ENCODE measurements at regions not wholly inside any gene's neighbourhood (a gene's known extent, or its start where the extent isn't known, plus 50 kb on each side); places are given as distances from the start of the nearest gene placed in this dataset.
"Not testable (repeated sequence)": the region's sequence is repeated elsewhere in the genome, so short reads cannot be mapped to it uniquely, and the experiment has no call there.

DNA sequence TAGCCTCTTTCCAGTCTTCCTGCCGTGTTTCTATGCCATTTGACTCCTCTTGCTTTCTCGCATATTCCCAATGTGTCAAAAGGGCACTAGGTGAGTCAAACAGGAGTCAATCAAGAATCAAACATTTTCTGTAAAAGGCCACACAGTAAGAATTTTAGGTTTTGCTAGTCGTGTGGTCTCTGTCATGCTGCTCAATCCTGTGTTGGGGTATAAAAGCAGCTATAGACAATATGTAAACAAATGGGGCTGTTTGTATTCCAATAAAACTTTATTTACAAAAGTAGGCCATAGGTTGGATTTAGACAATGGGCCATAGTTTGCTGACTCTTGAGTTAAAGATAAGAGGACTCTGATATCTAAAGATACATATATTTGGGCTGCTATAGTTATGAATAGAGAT is 235.4 kb upstream of the BTBD3 start:
- DNase-seq (ENCODE audit: low read depth), result no peak

DNA sequence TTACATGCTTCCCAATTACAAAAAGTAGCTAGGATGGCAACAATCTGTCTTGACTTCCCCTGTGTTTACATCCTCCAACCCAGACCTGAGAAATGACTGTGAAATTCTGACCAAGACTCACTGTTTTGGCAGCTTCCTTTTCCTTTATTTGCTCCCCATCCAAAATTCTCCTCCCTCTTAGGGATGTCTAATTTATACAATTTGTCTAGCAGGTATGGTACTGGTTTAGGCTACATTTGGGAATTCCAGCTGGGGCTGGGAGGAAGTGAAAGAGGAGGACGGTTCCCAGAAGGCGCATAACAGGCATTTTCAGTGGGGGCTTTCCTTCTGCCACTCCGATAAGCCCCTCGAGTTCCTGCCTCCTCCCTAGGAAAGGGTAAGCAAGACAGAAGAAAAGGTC is 231.5 kb upstream of the BTBD3 start:
- DNase-seq (ENCODE audit: low read depth), result no peak

DNA sequence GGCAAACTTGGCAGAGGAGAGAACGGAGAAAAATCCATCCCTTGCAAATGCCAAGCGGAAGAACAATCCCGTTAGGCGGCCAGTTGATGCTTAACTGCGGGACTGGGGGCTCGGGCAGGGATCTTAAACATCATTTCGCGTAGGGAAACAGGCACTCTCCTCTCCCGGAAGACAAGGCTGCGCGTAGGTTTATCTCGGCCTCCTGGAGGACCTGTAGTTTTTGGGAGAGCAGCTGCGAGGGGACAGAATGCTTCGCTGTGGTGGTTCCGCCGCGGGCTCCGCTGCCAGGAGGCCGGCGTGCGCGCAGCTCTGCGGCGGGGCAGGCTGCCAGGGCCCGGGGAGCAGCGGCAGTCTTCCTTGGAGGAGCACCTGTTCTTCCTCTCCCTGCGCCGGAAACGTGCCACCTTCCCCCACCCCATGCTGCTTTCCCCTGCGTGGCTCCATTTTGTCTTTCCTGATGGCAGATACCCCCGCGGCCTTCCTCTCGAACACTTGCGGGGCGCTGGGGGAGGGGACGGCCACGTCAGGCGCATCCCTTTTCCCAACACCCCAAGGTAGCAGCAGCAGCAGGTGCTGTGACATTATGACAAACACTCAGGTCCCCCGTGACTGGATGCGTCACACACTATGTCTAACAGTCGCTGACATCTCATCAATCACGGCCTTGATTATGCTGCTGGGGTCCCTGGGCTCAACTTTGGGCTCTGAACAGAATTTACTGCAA is 230.7 kb upstream of the BTBD3 start:
- DNase-seq (ENCODE audit: low read depth), result no peak

DNA sequence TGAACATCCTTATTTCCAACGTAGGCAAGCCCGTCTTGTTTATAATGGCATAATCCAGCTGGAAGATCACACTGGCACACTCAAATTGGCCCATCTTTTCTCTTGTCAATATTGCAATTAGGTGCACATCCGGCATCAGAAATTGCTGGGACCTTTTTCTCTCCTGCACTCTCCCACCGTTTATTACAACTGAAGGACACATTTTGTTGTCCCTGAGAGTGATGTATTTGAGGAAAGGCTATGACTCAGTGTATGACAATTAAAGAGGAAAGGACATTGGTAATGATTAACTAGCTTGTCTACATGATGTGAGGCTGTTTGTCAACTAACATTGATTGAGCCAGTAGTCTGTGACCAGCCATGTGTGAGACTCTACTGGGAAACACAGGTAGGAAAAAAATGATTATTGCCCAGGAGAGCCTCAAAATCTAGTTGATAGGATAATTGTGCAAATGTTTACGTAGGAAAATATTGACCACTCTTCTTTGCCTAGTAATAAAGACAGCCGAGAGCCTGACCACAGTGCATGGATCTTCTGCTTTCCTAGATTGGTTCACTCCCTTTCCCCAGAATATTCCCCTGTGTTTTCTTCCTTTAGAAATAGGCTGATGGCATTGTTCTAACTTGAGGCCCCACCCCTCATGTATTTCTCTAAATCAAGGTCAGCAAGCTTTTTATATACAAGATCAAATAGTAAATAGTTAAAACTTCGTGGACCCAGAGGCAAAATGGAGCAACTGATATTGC is 230.0 kb upstream of the BTBD3 start:
- DNase-seq (ENCODE audit: low read depth), result no peak

DNA sequence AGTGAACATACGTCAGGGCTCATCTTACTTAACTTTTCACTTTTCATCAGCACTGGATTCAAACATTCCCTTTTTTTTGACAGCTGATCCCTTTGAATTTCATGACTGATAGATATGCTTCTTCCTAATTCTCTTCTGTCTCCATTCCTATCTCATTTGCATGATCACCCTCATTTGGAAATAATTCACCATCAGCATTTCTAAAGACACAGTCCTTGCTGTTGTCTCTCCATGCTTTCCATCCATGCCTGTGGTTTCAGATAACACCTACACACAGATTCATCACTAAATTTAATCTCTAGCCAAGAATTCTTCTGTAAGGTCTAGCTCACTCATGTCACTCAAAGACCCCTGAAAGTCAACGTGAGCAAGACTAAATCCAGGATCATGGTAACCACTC is 228.4 kb upstream of the BTBD3 start:
- no peak for DNase-seq (ENCODE audit: low read depth)

DNA sequence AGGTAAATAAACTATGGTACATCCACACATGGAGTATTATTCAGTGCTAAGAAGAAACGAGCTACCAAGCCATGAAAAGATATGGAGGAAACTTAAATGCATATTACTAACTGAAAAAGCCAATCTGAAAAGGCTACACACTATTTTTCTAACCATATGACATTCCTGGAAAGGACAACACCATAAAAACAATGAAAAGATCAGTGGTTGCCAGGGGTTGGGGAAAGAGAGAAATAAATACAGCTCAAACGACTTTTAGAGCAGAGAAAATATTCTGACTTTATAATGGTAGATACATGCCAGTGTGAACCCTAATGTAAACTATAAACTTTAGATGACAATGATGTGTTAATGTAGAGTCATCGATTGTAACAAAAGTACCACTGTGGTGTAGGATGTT is 225.9 kb upstream of the BTBD3 start:
- no peak for DNase-seq (ENCODE audit: low read depth)

DNA sequence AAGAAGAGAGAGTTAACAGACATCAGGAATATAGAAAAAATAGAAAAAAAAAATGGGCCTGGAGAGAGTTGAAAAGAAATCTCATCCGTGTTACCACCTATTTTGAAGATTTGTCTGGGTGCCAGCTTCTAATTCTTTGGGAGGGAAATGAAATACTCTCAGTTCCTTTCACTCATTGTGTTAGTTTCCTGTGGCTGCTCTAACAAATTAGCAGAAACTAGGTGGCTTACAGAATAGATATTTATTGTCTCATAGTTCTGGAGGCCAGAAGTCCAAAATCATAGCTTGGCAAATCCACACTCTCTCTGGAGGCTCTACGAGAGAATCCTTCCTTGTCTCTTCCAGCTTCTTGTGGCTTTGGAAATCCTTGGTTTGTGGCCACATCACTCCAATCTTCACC is 225.1 kb upstream of the BTBD3 start:
- DNase-seq (ENCODE audit: low read depth), result no peak

DNA sequence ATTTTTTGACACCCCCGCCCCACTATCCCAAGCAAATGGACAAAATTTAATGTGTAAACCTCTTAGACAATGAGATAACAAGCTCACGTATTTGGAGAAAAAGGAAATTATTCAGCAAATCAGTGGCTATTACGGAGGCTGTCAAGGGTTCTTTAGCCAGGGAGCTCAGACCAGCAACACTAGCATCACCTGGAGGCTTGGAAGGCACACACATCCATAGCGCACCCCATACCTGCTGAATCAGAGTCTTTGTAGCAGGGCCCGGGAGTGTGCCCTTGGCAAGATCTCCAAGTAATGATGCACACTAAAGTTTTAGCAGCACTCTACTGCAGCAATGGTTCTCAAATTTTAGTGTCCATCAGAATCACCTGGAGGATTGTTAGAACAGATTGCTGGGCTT is 223.2 kb upstream of the BTBD3 start:
- no peak for DNase-seq (ENCODE audit: low read depth)

DNA sequence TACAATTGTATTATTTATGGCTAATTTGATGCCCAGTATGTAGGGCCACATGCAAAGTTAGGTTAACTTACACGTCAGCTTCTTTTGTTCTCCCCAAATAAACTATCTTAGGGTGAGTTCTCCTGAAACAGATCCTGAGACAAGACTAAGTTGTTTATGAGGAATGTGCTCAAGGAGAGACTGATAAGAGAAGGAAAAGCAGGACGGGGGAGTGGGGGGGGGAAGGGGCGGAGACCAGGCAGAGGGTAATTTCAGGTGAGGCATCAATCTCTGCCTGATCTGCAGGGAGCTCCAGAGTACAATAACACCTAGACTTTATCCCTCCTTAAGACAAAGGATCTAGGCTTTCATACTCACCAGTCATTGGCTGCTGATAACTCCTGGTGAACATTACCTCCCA is 220.6 kb upstream of the BTBD3 start:
- DNase-seq (ENCODE audit: low read depth), result no peak

DNA sequence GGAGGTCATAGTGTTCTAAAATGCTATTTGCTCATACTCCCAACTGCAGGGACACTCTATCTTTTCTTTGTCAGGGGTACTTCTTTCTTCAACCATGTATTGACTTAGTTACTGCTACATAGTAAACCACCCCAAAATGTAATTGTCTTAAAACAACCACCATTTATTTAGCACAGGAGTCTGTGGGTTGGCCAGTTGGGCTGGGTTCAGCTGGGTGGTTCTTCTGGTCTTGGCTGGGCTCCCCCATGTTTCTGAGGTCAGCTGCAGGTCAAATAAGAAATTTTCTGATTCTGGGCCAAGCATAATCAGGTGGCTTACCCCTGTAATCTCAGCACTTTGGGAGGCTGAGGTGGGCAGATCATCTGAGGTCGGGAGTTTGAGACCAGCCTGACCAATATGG is 220.0 kb upstream of the BTBD3 start:
- DNase-seq (ENCODE audit: low read depth), result no peak

DNA sequence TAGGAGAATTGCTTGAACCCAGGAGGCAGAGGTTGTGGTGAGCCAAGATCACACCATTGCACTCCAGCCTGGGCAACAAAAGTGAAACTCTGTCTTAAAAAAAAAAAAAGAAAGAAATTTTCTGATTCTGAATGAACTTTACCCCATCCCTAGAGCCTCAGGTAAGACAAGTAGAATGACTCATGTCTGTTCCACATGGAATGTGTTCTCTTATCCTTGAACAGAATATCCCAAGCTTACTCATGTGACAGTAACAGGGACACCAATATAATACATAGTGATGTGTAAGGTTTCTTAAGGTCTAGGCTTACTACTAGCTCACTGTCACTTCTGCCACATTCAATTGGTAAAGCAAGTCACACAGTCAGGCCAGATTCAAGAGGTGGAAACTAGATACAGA is 219.6 kb upstream of the BTBD3 start:
- no peak for DNase-seq (ENCODE audit: low read depth)

DNA sequence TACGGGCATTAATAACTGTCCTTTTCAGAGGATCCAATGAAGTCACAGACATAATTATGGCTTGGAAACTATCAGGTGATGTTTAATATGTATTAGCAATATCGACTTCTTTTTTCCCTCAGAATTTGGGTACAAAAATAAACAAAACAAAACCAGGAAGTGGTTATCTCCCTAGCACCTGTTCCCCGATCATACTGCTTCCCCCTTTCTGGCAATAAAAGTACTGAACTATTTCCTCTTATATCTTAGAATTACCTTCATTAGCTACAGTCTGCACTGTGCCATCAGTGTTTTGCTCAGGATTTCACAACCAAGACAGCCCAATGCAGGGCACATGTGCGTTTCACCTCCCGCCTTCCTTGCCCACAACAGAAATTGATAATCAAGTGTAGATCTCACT is 216.9 kb upstream of the BTBD3 start:
- DNase-seq (ENCODE audit: low read depth), result no peak

DNA sequence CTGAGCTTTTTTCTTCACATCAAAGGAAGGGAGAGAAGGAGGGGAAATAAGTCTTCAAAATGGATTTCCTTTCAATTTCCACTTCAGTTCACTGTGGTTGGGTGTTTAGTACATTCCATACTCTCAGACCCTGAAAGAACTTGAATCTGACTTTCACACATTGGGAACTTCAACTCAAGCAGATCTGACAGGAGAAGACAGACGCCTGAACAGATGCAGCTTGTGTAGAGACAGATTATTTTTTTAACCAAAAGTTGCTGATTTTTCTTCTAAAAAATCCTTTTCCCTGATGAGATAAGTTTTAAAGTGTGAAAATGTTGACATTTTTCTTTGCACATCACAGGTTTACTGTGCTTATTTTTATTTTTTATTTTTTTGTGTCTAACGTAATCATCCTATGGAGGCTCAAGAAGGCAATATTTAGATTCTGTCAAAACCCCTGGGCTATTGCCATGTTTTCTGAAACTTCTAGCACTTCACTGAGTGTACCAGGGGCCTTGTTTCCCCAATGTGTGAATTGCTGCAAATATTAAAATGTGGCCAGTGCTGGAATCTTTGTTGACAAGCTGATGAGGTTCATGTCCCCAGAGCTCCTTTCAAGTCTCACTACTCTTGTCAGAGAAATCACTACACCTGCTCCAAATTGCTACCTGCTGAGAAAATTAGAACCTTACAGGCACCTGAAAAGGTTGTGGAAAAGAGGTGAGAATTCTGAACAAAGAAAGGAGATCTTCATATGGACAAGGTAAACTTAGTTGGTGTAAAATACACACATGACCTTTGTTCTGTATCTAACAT is 214.8 kb upstream of the BTBD3 start:
- DNase-seq (ENCODE audit: low read depth), result no peak

DNA sequence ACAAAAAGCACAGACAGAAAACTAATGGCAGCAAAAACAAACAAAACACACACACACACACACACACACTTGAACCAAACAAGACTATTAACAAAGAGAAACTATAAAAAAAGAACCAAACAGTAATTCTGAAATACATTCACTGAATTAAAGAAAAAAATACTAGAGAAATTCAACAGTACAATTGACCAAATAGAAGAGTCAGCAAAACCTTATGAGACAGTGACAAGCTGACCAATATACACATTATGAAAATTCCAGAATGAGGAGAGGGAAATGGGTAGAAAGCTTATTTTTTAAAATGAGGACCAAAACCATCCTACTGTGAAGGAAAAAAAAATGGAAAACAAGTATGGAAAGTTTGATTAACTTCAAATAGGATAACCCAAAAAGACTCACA is 212.2 kb upstream of the BTBD3 start:
- no peak for DNase-seq (ENCODE audit: low read depth)

DNA sequence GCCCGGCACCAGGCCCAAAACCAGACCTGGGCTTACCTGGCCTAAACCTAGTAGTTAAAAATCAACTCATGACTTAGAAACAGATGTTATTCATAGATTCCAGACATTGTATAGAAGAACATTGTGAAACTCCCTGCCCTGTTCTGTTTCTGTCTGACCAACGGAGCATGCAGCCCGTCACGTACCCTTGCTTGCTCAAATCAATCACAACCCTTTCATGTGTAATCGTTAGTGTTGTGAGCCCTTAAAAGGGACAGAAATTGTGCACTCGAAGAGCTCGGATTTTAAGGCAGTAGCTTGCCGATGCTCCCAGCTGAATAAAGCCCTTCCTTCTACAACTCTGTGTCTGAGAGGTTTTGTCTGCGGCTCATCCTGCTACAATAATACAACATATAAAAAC is 209.5 kb upstream of the BTBD3 start:
- not testable (repeated sequence) for DNase-seq (ENCODE audit: low read depth)

DNA sequence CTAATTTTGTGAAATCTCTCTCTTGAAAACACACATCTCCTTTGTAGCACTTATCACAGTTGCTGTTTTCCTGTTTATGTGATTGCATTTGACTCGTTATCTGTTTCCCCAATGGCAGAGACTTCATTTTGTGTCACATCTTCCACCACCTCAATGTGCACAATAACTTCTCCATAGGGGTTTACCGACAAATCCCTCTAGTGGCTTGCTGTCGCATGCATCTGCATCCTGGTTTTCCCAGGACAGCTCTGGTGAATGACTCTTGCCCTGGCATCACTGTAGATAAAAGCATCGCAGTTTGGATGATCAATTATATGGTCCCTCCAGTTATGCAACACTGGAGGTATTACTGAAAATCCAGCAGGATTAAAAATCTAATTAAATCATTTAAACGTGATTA is 206.5 kb upstream of the BTBD3 start:
- no peak for DNase-seq (ENCODE audit: low read depth)

DNA sequence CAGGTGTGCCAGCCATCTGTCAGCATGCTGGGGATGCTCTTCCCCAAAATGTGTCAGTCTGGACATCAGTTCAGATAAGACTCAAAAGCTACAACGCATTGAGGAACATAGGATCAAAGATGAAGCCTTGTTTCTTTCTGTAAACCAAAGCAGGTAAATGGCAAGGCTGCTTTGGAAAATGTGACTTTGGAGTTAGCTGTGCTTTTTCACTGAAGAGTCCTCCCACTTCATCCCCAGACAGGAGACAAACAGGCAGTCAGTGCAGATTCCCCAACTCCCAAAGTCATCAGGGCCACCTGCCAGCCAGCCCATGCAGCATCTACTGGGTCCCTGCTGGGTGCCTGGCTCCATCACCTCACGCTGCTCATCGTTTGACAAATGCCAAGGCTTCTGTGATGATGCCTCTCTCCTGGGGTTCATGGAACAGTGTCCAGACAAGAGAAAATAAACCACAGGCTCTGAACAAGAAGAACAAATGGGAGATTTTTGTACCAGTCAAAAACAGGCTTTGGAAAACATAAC is 205.0 kb upstream of the BTBD3 start:
- DNase-seq (ENCODE audit: low read depth), result no peak

DNA sequence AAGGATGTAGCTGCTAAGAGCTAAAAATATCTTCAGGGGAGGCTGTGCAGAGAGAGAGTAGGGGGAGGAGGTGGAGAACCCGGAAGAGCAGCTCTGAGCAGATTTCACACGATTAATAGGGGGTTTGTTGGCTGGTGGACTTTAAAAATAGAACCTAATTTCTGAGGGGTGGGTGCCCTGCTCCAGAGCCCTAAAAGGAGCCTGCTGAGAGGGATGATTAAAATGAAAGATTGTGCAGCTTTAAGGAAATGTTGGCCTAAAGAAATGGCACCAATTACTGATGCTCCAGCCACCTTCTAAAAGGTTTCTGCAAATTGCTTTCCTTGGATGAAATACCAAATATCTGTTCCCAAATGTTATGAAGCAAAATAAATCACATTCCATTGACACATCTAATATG is 202.8 kb upstream of the BTBD3 start:
- no peak for DNase-seq (ENCODE audit: low read depth)

DNA sequence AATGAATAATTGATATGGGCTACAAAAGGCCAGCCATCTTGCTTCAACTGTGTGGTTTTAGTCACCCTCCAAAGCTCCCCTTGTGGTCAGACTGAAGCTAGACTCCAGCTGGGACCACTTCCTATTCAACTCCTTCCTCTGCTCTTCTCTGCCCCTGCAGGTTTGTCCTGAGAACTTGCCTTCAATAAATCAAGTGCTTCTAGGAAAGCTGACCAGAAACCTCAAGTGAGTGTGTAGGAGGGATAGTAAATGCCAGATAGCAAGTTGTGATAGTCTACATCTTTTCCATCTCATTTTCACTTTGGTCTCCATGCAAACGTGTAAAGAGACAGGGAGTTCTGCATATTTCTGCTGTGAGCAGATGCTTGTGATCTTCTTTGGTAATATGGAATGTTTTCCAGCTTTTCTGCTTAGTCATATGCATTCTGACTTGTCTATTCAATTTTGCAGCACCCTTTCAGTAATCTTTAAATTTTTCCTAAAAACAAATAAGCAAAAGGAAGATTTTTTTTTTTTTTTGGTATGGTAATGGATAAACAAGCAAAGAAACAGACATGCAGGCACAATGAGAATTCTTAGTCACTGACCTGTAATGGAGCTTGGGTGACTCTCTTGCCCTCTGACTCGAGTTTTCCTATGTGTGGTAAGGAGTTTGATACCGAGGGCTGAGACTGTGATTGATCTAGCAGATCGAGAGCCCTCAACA is 201.3 kb upstream of the BTBD3 start:
- peak; percentile 85 for DNase-seq (ENCODE audit: low read depth)

DNA sequence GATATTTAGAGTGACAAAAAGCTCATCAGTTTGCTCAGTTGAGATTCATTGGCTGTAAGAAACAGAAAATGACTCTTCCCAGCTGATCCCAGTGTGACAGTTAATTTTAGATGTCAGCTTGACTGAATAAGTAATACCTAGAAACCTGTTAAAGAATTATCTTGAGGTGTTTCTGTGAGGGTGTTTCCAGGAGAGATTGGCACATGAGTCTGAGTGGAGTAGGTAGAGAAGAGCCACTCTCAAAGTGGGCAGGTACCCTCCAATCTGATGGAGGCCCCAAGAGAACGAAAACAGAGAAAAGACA is 200.8 kb upstream of the BTBD3 start:
- no peak for DNase-seq (ENCODE audit: low read depth)

DNA sequence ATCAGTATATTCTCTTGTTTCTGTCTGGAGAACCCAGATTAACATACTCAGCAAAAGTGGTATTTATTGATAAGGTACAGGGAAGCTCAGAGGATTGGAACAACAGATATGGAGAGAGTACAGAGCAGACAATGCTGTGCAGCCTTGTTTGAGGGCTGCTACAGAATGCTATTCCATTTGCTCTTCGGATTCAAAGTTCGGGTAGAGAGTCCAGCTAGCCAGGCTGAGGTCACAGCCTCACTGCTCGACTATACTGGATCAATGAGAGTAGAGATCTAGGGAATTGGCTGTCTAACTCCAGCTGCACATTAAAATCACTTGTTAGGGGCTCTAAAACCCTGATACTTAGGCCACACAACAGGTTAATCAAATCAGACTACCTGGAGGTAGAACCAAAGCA is 200.1 kb upstream of the BTBD3 start:
- no peak for DNase-seq (ENCODE audit: low read depth)

DNA sequence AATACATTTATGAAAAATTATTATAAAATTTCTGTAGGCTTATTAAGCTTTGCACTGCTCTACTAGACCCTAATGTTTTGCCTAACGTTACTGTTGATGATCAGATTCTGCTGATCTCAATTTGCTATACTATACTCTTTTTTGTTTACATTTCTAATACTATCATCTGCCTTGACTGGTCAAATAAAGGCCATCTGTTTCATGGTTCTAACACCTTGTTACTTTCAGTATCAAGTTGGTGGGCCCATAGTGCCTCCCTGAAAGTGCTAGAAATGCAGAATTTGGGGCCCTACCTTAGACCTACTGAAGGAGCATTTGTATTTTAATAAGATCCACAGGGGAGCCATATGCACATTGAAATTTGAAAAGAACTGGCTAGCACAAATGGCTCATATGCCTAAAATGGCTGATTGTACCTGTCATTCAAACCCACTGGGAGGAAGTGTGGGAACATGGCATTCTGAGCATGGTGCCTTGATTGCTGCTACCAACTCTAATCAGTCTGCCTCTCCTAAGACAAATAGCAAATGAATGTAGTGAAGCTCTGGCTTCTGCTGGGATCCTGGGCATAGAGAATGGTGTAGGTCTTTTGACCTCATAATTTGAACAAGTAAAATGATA is 199.1 kb upstream of the BTBD3 start:
- no peak for DNase-seq (ENCODE audit: low read depth)
